HepG2 (cell line): ENCODE measurements at regions not wholly inside any gene's neighbourhood (a gene's known extent, or its start where the extent isn't known, plus 50 kb on each side); places are given as distances from the start of the nearest gene placed in this dataset.

Experiments used
- BRF2 ChIP-seq: sonication (generic); formaldehyde crosslinking; IDR thresholded peaks from 2 replicates; pipeline ENCODE4 v1.8.1; 2022; ENCODE audit warnings: mild to moderate bottlenecking, missing genetic modification reagents
- CBFB ChIP-seq: sonication (generic); formaldehyde crosslinking; IDR thresholded peaks from 2 replicates; pipeline ENCODE4 v1.4.0; 2020; ENCODE audit warnings: missing genetic modification reagents
- DPF2 ChIP-seq: sonication (generic); formaldehyde crosslinking; IDR thresholded peaks from 2 replicates; pipeline ENCODE4 v1.4.0; 2020; ENCODE audit warnings: mild to moderate bottlenecking, low read depth, missing genetic modification reagents, borderline replicate concordance
- FOXA1 ChIP-seq, 2 experiments: fragments of 450-650 bp in 1 of 2; sonication (generic) in 1 of 2; formaldehyde crosslinking in 1 of 2; IDR thresholded peaks; 2 replicates each; pipeline versions ENCODE4 v1.4.0 to v1.6.1; 2016 to 2020; ENCODE audit warnings: missing genetic modification reagents in 1 of 2
- HNF1A ChIP-seq, 2 experiments: sonication (generic) in 1 of 2; formaldehyde crosslinking in 1 of 2; IDR thresholded peaks; 2 replicates each; pipeline versions ENCODE4 v1.4.0 to v1.6.1; 2016 to 2020; ENCODE audit warnings: borderline replicate concordance in 1 of 2, low read depth in 1 of 2, mild to moderate bottlenecking in 1 of 2, missing genetic modification reagents in 1 of 2
- HNRNPLL ChIP-seq: fragments of 200-400 bp; formaldehyde crosslinking; IDR thresholded peaks from 2 replicates; pipeline ENCODE4 v1.6.1; 2017; ENCODE audit warnings: mild to moderate bottlenecking, low read depth, low read length; ENCODE audit not compliant: poor library complexity, severe bottlenecking
- KDM3A ChIP-seq: IDR thresholded peaks from 2 replicates; pipeline ENCODE4 v1.6.1; 2018; ENCODE audit warnings: low read depth, missing compliant biosample characterization
- MIXL1 ChIP-seq: IDR thresholded peaks from 2 replicates; pipeline ENCODE4 v1.6.1; 2016
- MLX ChIP-seq: IDR thresholded peaks from 2 replicates; pipeline ENCODE4 v1.6.1; 2016
- PHF21A ChIP-seq: sonication (generic); formaldehyde crosslinking; IDR thresholded peaks from 2 replicates; pipeline ENCODE4 v1.5.0; 2020; ENCODE audit warnings: mild to moderate bottlenecking, missing genetic modification reagents
- PRDM15 ChIP-seq: sonication (generic); formaldehyde crosslinking; IDR thresholded peaks from 2 replicates; pipeline ENCODE4 v1.4.0; 2020; ENCODE audit warnings: missing genetic modification reagents
- THAP11 ChIP-seq: IDR thresholded peaks from 2 replicates; pipeline ENCODE4 v1.6.1; 2016; ENCODE audit warnings: missing biosample characterization, missing genetic modification reagents
- ZKSCAN5 ChIP-seq: sonication (generic); formaldehyde crosslinking; IDR thresholded peaks from 2 replicates; pipeline ENCODE4 v1.5.1; 2020; ENCODE audit warnings: mild to moderate bottlenecking, missing genetic modification reagents
- ZNF260 ChIP-seq: sonication (generic); formaldehyde crosslinking; IDR thresholded peaks from 2 replicates; pipeline ENCODE4 v1.4.0; 2020; ENCODE audit warnings: missing genetic modification reagents, low read depth, mild to moderate bottlenecking, borderline replicate concordance
- ZNF280B ChIP-seq: sonication (generic); formaldehyde crosslinking; IDR thresholded peaks from 2 replicates; pipeline ENCODE4 v1.5.0; 2020; ENCODE audit warnings: missing genetic modification reagents, mild to moderate bottlenecking, borderline replicate concordance
- ZNF670 ChIP-seq: sonication (generic); formaldehyde crosslinking; IDR thresholded peaks from 2 replicates; pipeline ENCODE4 v1.8.0; 2022; ENCODE audit warnings: mild to moderate bottlenecking, missing genetic modification reagents, borderline replicate concordance

GRCh38 chr3:30292192-30292893 lies 314.1 kb upstream of the TGFBR2 start (continued):
- TF ChIP-seq ZNF280B (CRISPR knock-in tag) (no peak), PHF21A (CRISPR knock-in tag) (no peak), MIXL1 (CRISPR knock-in tag) (0 out of 2 replicates have a peak, but pooled peaks have one; percentile 17), HNRNPLL (no peak), KDM3A (0 out of 2 replicates have a peak, but pooled peaks have one; percentile 33), ZNF670 (CRISPR knock-in tag) (no peak), MLX (CRISPR knock-in tag) (no peak), DPF2 (CRISPR knock-in tag) (0 out of 2 replicates have a peak, but pooled peaks have one; percentile 19), CBFB (CRISPR knock-in tag) (peak; percentile 92), BRF2 (CRISPR knock-in tag) (no peak), ZKSCAN5 (CRISPR knock-in tag) (no peak), FOXA1 (IDR thresholded peaks at IDR 0.05) (no peak), FOXA1 (CRISPR knock-in tag; IDR thresholded peaks at IDR 0.05) (peak; percentile 93), ZNF260 (CRISPR knock-in tag) (no peak), PRDM15 (no peak), THAP11 (peak; percentile 57; the same call in 1 of the 2 replicates), HNF1A (IDR thresholded peaks at IDR 0.05; ENCODE audit: low read depth) (no peak), HNF1A (CRISPR knock-in tag; IDR thresholded peaks at IDR 0.05; ENCODE audit: borderline replicate concordance) (no peak)
